GM21786 (cell line): ENCODE measurements at regions not wholly inside any gene's neighbourhood (a gene's known extent, or its start where the extent isn't known, plus 50 kb on each side); places are given as distances from the start of the nearest gene placed in this dataset.

Experiments
- ATAC-seq: cut with Tn5 transposase; IDR thresholded peaks from one replicate; pipeline ENCODE4 v1.9.1; 2021; ENCODE audit not compliant: unreplicated experiment

- no peak for ATAC-seq
Observed at GRCh38 chr17:69997332-69997731, 77.7 kb upstream of the KCNJ16 start.

GRCh38 chr17:69999253-69999652 is 75.8 kb upstream of the KCNJ16 start:
- ATAC-seq = no peak

GRCh38 chr17:70006159-70006558 is 68.9 kb upstream of the KCNJ16 start:
- ATAC-seq = no peak

- ATAC-seq = no peak
Observed at GRCh38 chr17:70011750-70012149, 63.3 kb upstream of the KCNJ16 start.

GRCh38 chr17:70013911-70014310 is 61.1 kb upstream of the KCNJ16 start:
- ATAC-seq = no peak

- no peak for ATAC-seq
Observed at GRCh38 chr17:70017112-70017511, 57.9 kb upstream of the KCNJ16 start.

GRCh38 chr17:70017941-70018340 is 57.1 kb upstream of the KCNJ16 start:
- ATAC-seq = no peak

GRCh38 chr17:70021726-70022125 is 53.3 kb upstream of the KCNJ16 start:
- no peak for ATAC-seq

- ATAC-seq = no peak
Observed at GRCh38 chr17:70022175-70022574, 52.9 kb upstream of the KCNJ16 start.

- ATAC-seq = no peak
Observed at GRCh38 chr17:70024253-70024652, 50.8 kb upstream of the KCNJ16 start.
